Sigmoid colon (tissue), 4 donors: ENCODE measurements at regions not wholly inside any gene's neighbourhood (a gene's known extent, or its start where the extent isn't known, plus 50 kb on each side); places are given as distances from the start of the nearest gene placed in this dataset.

Experiments
- POLR2A ChIP-seq, 2 donors: fragments of 450-650 bp; IDR thresholded peaks; one replicate each; pipeline ENCODE4 v1.6.1; 2016; ENCODE audit warnings: antibody characterized with exemption in 2 of 2, mild to moderate bottlenecking in 2 of 2, moderate library complexity in 2 of 2
- POLR2AphosphoS5 ChIP-seq, 4 donors: sonication (generic); formaldehyde crosslinking; IDR thresholded peaks; one replicate each; pipeline ENCODE4 v1.6.1; 2017; ENCODE audit warnings: antibody characterized with exemption in 4 of 4
- TF ChIP-seq, protein P1 (sequence below), 4 experiments: fragments of 450-650 bp in 3 of 4; fragments of 200-600 bp in 1 of 4; IDR thresholded peaks; one replicate each; pipeline ENCODE4 v1.5.1; 2016 to 2019; ENCODE audit warnings: antibody characterized with exemption in 4 of 4, mild to moderate bottlenecking in 3 of 4, moderate library complexity in 2 of 4

GRCh38 chr12:4164188-4164558 is 109.4 kb upstream of the CCND2 start:
- TF ChIP-seq, protein P1, sequence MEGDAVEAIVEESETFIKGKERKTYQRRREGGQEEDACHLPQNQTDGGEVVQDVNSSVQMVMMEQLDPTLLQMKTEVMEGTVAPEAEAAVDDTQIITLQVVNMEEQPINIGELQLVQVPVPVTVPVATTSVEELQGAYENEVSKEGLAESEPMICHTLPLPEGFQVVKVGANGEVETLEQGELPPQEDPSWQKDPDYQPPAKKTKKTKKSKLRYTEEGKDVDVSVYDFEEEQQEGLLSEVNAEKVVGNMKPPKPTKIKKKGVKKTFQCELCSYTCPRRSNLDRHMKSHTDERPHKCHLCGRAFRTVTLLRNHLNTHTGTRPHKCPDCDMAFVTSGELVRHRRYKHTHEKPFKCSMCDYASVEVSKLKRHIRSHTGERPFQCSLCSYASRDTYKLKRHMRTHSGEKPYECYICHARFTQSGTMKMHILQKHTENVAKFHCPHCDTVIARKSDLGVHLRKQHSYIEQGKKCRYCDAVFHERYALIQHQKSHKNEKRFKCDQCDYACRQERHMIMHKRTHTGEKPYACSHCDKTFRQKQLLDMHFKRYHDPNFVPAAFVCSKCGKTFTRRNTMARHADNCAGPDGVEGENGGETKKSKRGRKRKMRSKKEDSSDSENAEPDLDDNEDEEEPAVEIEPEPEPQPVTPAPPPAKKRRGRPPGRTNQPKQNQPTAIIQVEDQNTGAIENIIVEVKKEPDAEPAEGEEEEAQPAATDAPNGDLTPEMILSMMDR (IDR thresholded peaks at IDR 0.05): no peak
- no peak for TF ChIP-seq POLR2A (IDR thresholded peaks at IDR 0.05)
- TF ChIP-seq POLR2AphosphoS5 (IDR thresholded peaks at IDR 0.05): no peak
